Bronchial epithelial cell (primary cell): ENCODE measurements at regions not wholly inside any gene's neighbourhood (a gene's known extent, or its start where the extent isn't known, plus 50 kb on each side); places are given as distances from the start of the nearest gene placed in this dataset.
"Not testable (repeated sequence)": the region's sequence is repeated elsewhere in the genome, so short reads cannot be mapped to it uniquely, and the experiment has no call there.

Experiments
- DNase-seq: peaks from one replicate; pipeline ENCODE4 v3.0.0-alpha.2; 2010; ENCODE audit warnings: low read depth
- FAIRE-seq: peaks from 2 replicates; lab custom pipeline; 2011; peaks lifted over from hg19 to GRCh38; lab: Jason Lieb, UNC
- H3K27me3 ChIP-seq: 2 replicates; pipeline ENCODE4 v1.5.1; 2011; ENCODE audit warnings: low read length; ENCODE audit not compliant: control insufficient read depth, insufficient read depth
- H3K36me3 ChIP-seq: 2 replicates; pipeline ENCODE4 v1.5.1; 2011; ENCODE audit warnings: low read length; ENCODE audit not compliant: control insufficient read depth, insufficient read depth
- H3K4me3 ChIP-seq: 2 replicates; pipeline ENCODE4 v1.5.1; 2011; ENCODE audit warnings: mild to moderate bottlenecking, low read depth, low read length, control low read depth
- CTCF ChIP-seq: IDR thresholded peaks from 2 replicates; pipeline ENCODE4 v1.5.1; 2011; ENCODE audit warnings: mild to moderate bottlenecking, moderate library complexity, low read length, control low read depth, inconsistent platforms; ENCODE audit not compliant: insufficient read depth, severe bottlenecking

GRCh38 chr5:87034557-87034956 is 233.1 kb upstream of the RASA1 start:
- no peaks in the 10 kb centered on the region for H3K36me3 ChIP-seq

GRCh38 chr5:87042554-87042953 is 225.1 kb upstream of the RASA1 start:
- Histone ChIP-seq H3K4me3 (no peak overlapping the region), H3K27me3 (no peaks in the 10 kb centered on the region), H3K36me3 (no peaks in the 10 kb centered on the region)
- no peak for DNase-seq
- no peak for FAIRE-seq
- no peak for TF ChIP-seq CTCF

More at GRCh38 chr5:87034557-87034956, 233.1 kb upstream of the RASA1 start:
- FAIRE-seq (no peak), DNase-seq (no peak)
- no peak for TF ChIP-seq CTCF
- Histone ChIP-seq H3K27me3 (no peaks in the 10 kb centered on the region), H3K4me3 (no peak overlapping the region)

- FAIRE-seq: no peak
These were observed 219.5 kb upstream of the RASA1 start for GRCh38 chr5:87048156-87048555.

GRCh38 chr5:87049012-87049411 is 218.7 kb upstream of the RASA1 start:
- H3K27me3 ChIP-seq, DNase-seq, FAIRE-seq, H3K36me3 ChIP-seq, H3K4me3 ChIP-seq: not testable (repeated sequence)

More at GRCh38 chr5:87048156-87048555, 219.5 kb upstream of the RASA1 start:
- no peaks in the 10 kb centered on the region for H3K27me3 ChIP-seq
- H3K4me3 ChIP-seq: no peak overlapping the region
- no peak for TF ChIP-seq CTCF
- H3K36me3 ChIP-seq: no peaks in the 10 kb centered on the region
- peak; percentile 13 for DNase-seq

GRCh38 chr5:87051502-87052113 is 216.1 kb upstream of the RASA1 start:
- FAIRE-seq: no peak
- Histone ChIP-seq H3K27me3 (no peaks in the 10 kb centered on the region), H3K36me3 (no peaks in the 10 kb centered on the region), H3K4me3 (no peak overlapping the region)
- DNase-seq: no peak
- TF ChIP-seq CTCF: no peak

DNA sequence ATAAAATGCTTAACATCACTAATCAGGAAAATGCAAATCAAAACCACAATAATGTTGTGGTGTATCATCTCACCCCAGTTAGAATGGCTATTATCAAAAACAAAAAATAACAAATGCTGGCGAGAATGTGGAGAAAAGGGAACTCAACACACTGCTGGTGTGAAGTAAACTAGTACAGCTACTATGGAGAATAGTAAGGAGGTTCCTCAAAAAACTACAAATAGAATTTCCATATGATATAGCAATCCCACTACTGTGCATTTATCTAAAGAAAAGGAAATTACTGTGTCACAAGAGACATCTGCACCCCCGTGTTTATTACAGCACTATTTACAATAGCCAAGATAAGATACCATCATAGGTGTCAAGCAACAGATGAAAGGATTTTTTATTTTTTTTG is 214.5 kb upstream of the RASA1 start:
- DNase-seq (no peak), FAIRE-seq (no peak)
- H3K4me3 ChIP-seq: no peak overlapping the region
- H3K27me3 ChIP-seq: no peaks in the 10 kb centered on the region
- TF ChIP-seq CTCF: no peak
- no peaks in the 10 kb centered on the region for H3K36me3 ChIP-seq
